Vagina (tissue), 2 donors: ENCODE measurements at regions not wholly inside any gene's neighbourhood (a gene's known extent, or its start where the extent isn't known, plus 50 kb on each side); places are given as distances from the start of the nearest gene placed in this dataset.

Experiments
- DNase-seq, 2 donors: peaks; one replicate each; pipeline ENCODE4 v3.0.0-alpha.2; 2017; ENCODE audit errors: extremely low spot score in 2 of 2
- H3K27ac ChIP-seq: fragments of 200-600 bp; sonication (generic); one replicate; pipeline ENCODE4 v1.5.1; 2019
- H3K27me3 ChIP-seq: fragments of 200-600 bp; sonication (generic); one replicate; pipeline ENCODE4 v1.5.1; 2019
- H3K36me3 ChIP-seq, 2 donors: fragments of 200-600 bp; sonication (generic); one replicate each; pipeline ENCODE4 v1.5.1; 2017 to 2019
- H3K4me1 ChIP-seq: fragments of 200-600 bp; sonication (generic); one replicate; pipeline ENCODE4 v1.5.1; 2019
- H3K4me3 ChIP-seq, 2 donors: fragments of 200-600 bp; sonication (generic); 1 replicate in 1 of 2; 2 replicates in 1 of 2; pipeline ENCODE4 v1.5.1; 2016 to 2019
- H3K9me3 ChIP-seq: fragments of 200-600 bp; sonication (generic); one replicate; pipeline ENCODE4 v1.5.1; 2019
- CTCF ChIP-seq, 3 experiments: fragments of 450-650 bp in 2 of 3; fragments of 200-600 bp in 1 of 3; sonication (generic) in 1 of 3; IDR thresholded peaks; one replicate each; pipeline ENCODE4 v1.5.1; 2017 to 2019; ENCODE audit warnings: antibody characterized with exemption in 3 of 3, mild to moderate bottlenecking in 2 of 3, moderate library complexity in 2 of 3
- POLR2A ChIP-seq, 2 donors: fragments of 450-650 bp; IDR thresholded peaks; one replicate each; pipeline ENCODE4 v1.6.1; 2017; ENCODE audit warnings: antibody characterized with exemption in 2 of 2, mild to moderate bottlenecking in 2 of 2, moderate library complexity in 2 of 2
- POLR2AphosphoS5 ChIP-seq, 2 donors: sonication (generic); formaldehyde crosslinking; IDR thresholded peaks; one replicate each; pipeline ENCODE4 v1.9.0; 2017; ENCODE audit warnings: antibody characterized with exemption in 2 of 2, mild to moderate bottlenecking in 2 of 2, low read depth in 1 of 2; ENCODE audit not compliant: insufficient read depth in 1 of 2
- intact Hi-C: fragments of 100-400 bp; cut with DNase I; formaldehyde crosslinking; loops from one replicate; pipeline ENCODE4 v1.15.1; 2023

- Histone ChIP-seq H3K4me1 (peaks cover 19% of the 10 kb centered on the region), H3K9me3 (no peaks in the 10 kb centered on the region), H3K27me3 (no peaks in the 10 kb centered on the region), H3K4me3 (no peak overlapping the region), H3K36me3 (no peaks in the 10 kb centered on the region), H3K27ac (no peak overlapping the region)
- TF ChIP-seq CTCF (IDR thresholded peaks at IDR 0.05) (no peak), POLR2AphosphoS5 (IDR thresholded peaks at IDR 0.05; ENCODE audit: insufficient read depth in 1 of 2, low read depth in 1 of 2) (no peak), POLR2A (IDR thresholded peaks at IDR 0.05) (no peak)
- DNase-seq: no peak
- intact Hi-C loops: no loop called here
Observed at GRCh38 chr3:177519588-177519987, 322.3 kb upstream of the TBL1XR1 start.

GRCh38 chr3:177521305-177521704 lies 324.0 kb upstream of the TBL1XR1 start:
- no peak for TF ChIP-seq POLR2A (IDR thresholded peaks at IDR 0.05)
- no peak for TF ChIP-seq CTCF (IDR thresholded peaks at IDR 0.05)
- TF ChIP-seq POLR2AphosphoS5 (IDR thresholded peaks at IDR 0.05; ENCODE audit: insufficient read depth in 1 of 2, low read depth in 1 of 2): no peak
- H3K4me1 ChIP-seq: peaks cover 19% of the 10 kb centered on the region
- no peak overlapping the region for H3K4me3 ChIP-seq
- H3K27me3 ChIP-seq: no peaks in the 10 kb centered on the region
- intact Hi-C loops: no loop called here
- no peak for DNase-seq
- no peaks in the 10 kb centered on the region for H3K36me3 ChIP-seq
- no peaks in the 10 kb centered on the region for H3K9me3 ChIP-seq
- H3K27ac ChIP-seq: no peak overlapping the region

GRCh38 chr3:177522051-177522450 lies 324.8 kb upstream of the TBL1XR1 start:
- TF ChIP-seq POLR2AphosphoS5 (IDR thresholded peaks at IDR 0.05; ENCODE audit: insufficient read depth in 1 of 2, low read depth in 1 of 2) (no peak), CTCF (IDR thresholded peaks at IDR 0.05) (no peak), POLR2A (IDR thresholded peaks at IDR 0.05) (no peak)
- Histone ChIP-seq H3K4me3 (no peak overlapping the region), H3K9me3 (no peaks in the 10 kb centered on the region), H3K36me3 (no peaks in the 10 kb centered on the region), H3K27ac (no peak overlapping the region), H3K27me3 (no peaks in the 10 kb centered on the region), H3K4me1 (peaks cover 18% of the 10 kb centered on the region)
- intact Hi-C loops: no loop called here
- no peak for DNase-seq

GRCh38 chr3:177523067-177523675 lies 325.9 kb upstream of the TBL1XR1 start:
- no peaks in the 10 kb centered on the region for H3K9me3 ChIP-seq
- DNase-seq: no peak
- TF ChIP-seq CTCF (IDR thresholded peaks at IDR 0.05) (no peak), POLR2AphosphoS5 (IDR thresholded peaks at IDR 0.05; ENCODE audit: insufficient read depth in 1 of 2, low read depth in 1 of 2) (no peak), POLR2A (IDR thresholded peaks at IDR 0.05) (no peak)
- H3K27ac ChIP-seq: no peak overlapping the region
- intact Hi-C loops: no loop called here
- H3K27me3 ChIP-seq: no peaks in the 10 kb centered on the region
- H3K4me3 ChIP-seq: no peak overlapping the region
- H3K4me1 ChIP-seq: peaks cover 25% of the 10 kb centered on the region
- no peaks in the 10 kb centered on the region for H3K36me3 ChIP-seq

GRCh38 chr3:177523872-177524438 lies 326.7 kb upstream of the TBL1XR1 start:
- H3K4me3 ChIP-seq: no peak overlapping the region
- intact Hi-C loops: no loop called here
- H3K36me3 ChIP-seq: no peaks in the 10 kb centered on the region
- no peak for TF ChIP-seq POLR2A (IDR thresholded peaks at IDR 0.05)
- TF ChIP-seq POLR2AphosphoS5 (IDR thresholded peaks at IDR 0.05; ENCODE audit: insufficient read depth in 1 of 2, low read depth in 1 of 2): no peak
- TF ChIP-seq CTCF (IDR thresholded peaks at IDR 0.05): no peak
- H3K9me3 ChIP-seq: no peaks in the 10 kb centered on the region
- H3K27me3 ChIP-seq: no peaks in the 10 kb centered on the region
- peaks cover 29% of the 10 kb centered on the region for H3K4me1 ChIP-seq
- no peak overlapping the region for H3K27ac ChIP-seq
- DNase-seq: no peak
